CD4-positive, alpha-beta T cell treated with Interleukin-21 for 1 hour (primary cell): ENCODE measurements at regions not wholly inside any gene's neighbourhood (a gene's known extent, or its start where the extent isn't known, plus 50 kb on each side); places are given as distances from the start of the nearest gene placed in this dataset.

Source experiments
- DNase-seq: peaks from one replicate; pipeline ENCODE4 v3.0.0-alpha.2; 2020

DNA sequence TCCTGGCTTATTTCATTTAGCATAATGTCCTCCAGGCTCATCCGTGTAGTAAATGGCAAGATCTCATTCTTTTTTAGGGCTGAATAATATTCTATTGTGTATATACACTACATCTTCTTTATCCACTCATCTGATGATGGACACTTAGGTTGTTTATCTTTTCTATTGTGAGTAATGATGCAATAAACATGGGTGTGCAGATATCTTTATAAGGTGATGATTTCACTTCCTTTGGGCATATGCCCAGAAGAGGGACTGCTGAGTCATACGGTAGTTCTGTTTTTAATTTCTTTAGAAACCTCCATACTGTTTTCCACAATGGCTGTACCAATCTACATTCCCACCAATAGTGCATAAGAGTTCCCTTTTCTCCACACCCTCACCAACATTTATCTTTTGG, 317.6 kb upstream of the CNKSR2 start:
- no peak for DNase-seq

DNA sequence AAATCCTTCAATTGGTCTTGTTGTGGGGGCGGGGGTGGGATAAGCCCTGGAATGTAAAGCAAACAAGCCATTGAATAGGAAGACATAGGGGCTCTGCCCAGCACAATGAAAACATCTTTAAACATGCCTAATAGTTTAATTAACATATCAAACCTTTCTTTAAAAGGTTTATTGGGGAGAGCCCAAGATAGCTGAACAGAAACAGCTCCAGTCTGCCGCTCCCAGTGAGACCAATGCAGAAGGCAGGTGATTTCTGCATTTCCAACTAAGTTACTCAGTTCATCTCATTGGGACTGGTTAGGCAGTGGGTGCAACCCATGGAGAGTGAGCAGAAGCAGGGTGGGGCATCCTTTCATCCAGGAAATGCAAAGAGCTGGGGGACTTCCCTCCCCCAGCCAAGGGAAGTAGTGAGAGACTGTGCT, 327.2 kb upstream of the CNKSR2 start:
- no peak for DNase-seq

DNA sequence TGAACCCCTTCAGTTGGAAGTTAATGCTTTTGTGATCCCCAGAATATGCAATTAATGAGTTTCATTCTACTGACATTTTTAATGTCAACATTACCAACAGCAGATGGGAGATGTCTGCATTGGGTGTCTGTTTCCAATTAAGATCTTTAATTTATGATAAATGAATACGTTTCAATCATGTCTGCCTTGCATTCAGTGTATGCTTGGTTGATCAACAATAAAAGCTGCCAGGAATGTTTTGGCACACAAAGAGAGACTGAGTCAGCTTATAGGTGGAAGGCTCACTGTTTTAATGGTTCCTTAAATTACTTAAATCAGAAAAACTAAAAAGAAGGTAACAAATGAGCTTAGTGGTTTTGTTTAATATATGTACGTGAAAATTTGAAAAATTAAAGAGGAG, 359.9 kb upstream of the CNKSR2 start:
- DNase-seq = no peak

- no peak for DNase-seq
Measured at GRCh38 chrX:21004835-21005234, 369.4 kb upstream of the CNKSR2 start.

DNA sequence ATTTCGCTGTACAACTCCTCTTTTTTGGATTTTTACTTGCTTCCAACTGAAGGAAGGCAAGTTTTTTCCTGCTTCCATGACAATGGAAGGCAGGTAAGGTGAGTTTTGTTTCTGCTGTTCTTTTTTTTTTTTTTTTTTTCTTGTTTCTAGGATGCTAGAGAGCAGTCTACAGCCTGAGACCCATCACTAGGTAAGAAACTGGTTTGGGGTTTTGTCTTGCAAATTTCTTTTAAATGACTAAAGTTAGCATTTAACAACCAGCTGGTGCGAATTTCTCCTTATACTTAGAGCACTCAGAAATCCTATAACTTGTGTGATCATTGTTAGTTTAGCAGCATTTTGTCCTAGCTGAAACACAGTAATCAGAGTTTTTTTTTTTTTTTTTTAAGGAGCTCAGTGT, 378.4 kb upstream of the CNKSR2 start:
- no peak for DNase-seq

GRCh38 chrX:20989361-20989760, 384.9 kb upstream of the CNKSR2 start:
- no peak for DNase-seq

DNA sequence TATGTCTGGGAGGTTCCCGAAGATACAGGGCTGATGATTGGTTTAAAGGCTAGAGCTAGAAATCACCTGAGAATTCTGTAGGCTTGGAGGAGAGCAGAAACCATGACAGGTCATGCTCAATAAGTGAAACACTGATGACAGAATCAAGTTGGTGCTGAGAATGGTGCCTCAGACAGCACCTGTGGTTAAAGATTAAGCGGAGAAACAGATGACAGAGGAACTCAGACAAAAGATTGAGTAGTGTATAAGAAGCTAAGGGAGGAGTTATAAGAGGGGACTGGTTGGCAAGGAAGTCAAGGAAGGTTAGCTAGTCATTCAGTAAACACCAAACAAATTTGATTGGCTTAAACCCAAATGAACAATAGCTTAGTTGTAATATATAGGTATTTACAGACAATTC, 385.4 kb upstream of the CNKSR2 start:
- no peak for DNase-seq

- DNase-seq = no peak
Measured at GRCh38 chrX:20988118-20988517, 386.1 kb upstream of the CNKSR2 start.

GRCh38 chrX:20980426-20980825, 393.8 kb upstream of the CNKSR2 start:
- DNase-seq = no peak

- no peak for DNase-seq
Measured at GRCh38 chrX:20974326-20974725, 399.9 kb upstream of the CNKSR2 start.

- no peak for DNase-seq
Measured at GRCh38 chrX:20973038-20973437, 401.2 kb upstream of the CNKSR2 start.

GRCh38 chrX:20971250-20971649, 403.0 kb upstream of the CNKSR2 start:
- no peak for DNase-seq

- no peak for DNase-seq
Measured at GRCh38 chrX:20969565-20969964, 404.7 kb upstream of the CNKSR2 start.

DNA sequence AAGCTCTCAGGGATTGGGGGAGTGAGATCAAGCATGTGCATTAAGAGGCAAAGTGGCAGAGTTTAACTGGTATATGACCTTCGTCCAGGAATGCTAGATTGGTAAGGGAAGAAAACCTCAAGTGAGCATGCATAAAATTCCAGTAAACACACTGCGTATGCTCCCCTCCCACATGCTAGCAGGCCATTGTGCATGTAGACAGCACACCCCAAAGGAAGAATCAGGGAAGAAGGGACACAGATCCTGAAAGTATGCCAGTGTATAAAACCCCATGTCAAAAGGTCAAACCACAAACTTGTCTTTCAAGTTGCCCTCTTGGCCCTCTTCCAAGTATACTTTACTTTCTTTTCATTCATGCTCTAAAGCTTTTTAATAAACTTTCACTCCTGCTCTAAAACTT, 405.2 kb upstream of the CNKSR2 start:
- DNase-seq = no peak

DNA sequence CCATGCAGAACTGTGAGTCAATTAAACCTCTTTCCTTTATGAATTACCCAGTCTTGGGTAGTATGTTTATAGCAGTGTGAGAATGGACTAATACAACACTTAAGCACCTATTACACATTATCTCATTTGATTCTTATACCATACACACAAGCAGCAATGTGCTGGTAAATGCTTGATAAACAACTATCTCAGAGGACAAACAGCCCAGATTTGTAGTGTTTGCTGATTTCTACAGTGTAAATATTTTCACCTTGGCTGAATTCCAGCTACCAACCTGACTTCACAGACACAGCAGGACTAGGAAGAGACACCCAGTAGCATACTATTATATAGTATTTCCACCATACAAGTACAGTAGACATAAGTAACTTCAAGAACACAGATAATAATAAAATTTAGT, 406.5 kb upstream of the CNKSR2 start:
- no peak for DNase-seq

DNA sequence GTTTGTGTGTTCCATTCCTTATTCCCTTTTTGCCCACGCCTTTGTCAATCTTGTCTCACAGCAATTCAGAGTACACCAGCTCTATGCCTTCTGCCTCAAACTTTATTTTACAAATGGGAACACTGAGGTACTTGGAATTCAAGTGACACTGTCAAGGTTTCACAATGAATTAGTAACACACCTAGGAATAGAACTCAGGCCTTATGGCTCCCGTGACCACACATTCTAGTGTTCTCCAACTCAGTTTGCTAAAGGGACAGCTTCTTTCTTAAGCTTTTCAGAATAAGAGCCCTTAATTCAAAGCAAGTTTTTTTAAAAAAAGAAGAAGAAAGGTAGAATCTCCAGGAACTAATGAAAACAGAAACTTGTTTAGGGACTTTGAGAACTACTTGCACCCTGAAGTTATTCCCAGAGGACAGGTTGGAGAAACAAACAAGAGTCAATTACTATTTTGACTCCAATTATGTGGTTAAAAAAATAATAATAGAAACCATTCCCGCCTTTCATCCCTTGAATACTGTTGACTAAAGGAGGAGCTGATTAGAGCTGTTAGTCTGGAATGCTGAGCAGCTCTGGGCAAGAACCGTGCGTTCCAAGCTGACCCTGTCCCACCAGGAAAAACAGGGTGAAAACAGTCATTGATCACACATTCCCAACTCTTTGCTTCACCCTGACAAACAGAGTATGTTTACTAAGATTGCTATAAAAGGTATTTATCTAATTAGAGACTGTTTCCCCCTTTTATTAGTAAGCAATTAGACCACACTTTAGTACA, 408.8 kb upstream of the CNKSR2 start:
- no peak for DNase-seq

- no peak for DNase-seq
Measured at GRCh38 chrX:20954014-20954413, 420.2 kb upstream of the CNKSR2 start.

DNA sequence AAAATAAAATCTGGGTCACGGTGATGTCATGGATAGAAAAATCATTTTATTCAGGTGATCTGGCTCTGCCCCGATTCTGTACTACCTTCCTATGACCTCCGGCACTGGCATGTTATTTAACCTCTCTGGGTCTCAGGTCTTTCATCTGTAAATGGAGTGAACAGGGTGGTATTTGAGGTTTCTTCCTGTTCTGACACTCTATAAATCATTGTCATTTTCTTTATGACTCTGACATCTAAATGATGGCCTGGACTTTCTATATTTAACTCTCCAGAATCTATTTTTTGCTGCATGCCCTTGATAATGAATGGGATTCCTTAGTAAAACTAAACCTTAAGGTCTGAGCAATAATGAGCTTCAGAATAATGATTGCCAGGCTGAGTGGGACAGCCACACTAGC, 422.0 kb upstream of the CNKSR2 start:
- DNase-seq = no peak

- DNase-seq = no peak
Measured at GRCh38 chrX:20951016-20951810, 423.0 kb upstream of the CNKSR2 start.

DNA sequence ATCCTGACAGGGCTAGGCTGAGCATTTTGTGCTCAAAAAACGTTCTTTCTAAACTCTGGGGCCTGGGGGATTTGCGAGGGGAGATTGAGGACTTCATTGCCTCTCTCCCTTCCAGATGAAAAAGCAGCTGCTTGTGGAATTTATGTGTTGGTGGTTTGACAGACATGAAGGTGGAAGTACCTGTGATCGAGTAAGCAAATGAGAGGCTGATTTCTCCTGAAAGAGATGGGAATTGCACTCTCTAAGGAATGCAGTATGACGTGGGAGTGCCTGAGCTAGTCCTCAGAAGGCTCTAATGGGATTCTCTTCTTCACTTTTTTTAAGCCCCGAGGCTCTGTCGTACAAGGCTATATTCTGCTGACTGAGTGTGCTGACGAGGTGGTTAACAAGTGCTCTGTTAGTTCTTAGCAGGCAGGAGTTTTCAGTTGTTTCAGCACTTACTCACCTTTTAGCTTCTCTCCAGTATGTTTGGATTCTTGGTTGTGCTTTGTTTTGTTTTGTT, 426.8 kb upstream of the CNKSR2 start:
- no peak for DNase-seq

- no peak for DNase-seq
Measured at GRCh38 chrX:20913760-20914159, 460.5 kb upstream of the CNKSR2 start.

- DNase-seq = no peak
Measured at GRCh38 chrX:20906571-20906970, 467.6 kb upstream of the CNKSR2 start.

DNA sequence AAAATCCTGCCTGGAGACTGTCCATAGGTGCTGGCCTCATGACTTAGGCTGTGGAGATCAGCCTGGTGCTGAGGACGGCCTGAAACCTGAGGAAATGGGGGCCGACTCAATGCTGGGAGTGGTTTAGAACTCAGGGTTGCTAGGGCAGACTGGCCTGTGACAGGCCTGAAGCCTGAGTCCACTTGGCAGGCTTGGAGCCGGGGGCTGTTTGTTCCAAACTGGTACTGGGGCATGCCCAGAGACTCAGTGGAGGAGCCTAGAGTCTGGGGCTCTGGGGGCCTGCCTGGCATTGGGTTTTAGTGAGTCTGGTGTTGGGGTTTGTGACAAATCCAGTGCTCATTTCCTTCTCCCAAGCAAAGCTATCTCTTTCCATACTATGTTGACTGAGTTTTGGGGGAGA, 489.7 kb upstream of the CNKSR2 start:
- DNase-seq = no peak

- DNase-seq = no peak
Measured at GRCh38 chrX:20863649-20864048, 510.6 kb upstream of the CNKSR2 start.
